IPS DF 6.9 (cell line): ENCODE measurements at regions not wholly inside any gene's neighbourhood (a gene's known extent, or its start where the extent isn't known, plus 50 kb on each side); places are given as distances from the start of the nearest gene placed in this dataset.
"Not testable (repeated sequence)": the region's sequence is repeated elsewhere in the genome, so short reads cannot be mapped to it uniquely, and the experiment has no call there.

ENCODE experiments used
- DNase-seq: peaks from one replicate; pipeline ENCODE4 v3.0.0-alpha.2; 2013; ENCODE audit warnings: low read depth, low spot score
- H3K27ac ChIP-seq: one replicate; pipeline ENCODE4 v1.5.1; 2013; ENCODE audit warnings: low read length, control low read depth
- H3K27me3 ChIP-seq: 2 replicates; pipeline ENCODE4 v1.6.1; 2013; ENCODE audit warnings: mild to moderate bottlenecking, low read length; ENCODE audit not compliant: control insufficient read depth, insufficient read depth
- H3K36me3 ChIP-seq: 2 replicates; pipeline ENCODE4 v1.6.1; 2013; ENCODE audit warnings: low read length; ENCODE audit not compliant: control insufficient read depth, insufficient read depth
- H3K4me1 ChIP-seq: 2 replicates; pipeline ENCODE4 v1.6.1; 2013; ENCODE audit warnings: low read length; ENCODE audit not compliant: control insufficient read depth, insufficient read depth
- H3K4me3 ChIP-seq: 2 replicates; pipeline ENCODE4 v1.5.1; 2013; ENCODE audit warnings: mild to moderate bottlenecking, low read length
- H3K9me3 ChIP-seq: 2 replicates; pipeline ENCODE4 v1.6.1; 2013; ENCODE audit warnings: low read length, inconsistent platforms; ENCODE audit not compliant: control insufficient read depth, insufficient read depth
- WGBS: extraction: QIAGEN DNeasy Blood & Tissue Kit; methylation state at CpG from one replicate; pipeline ENCODE4 v1.1.7; 2013; ENCODE audit warnings: mixed read lengths, missing lambda C conversion rate; ENCODE audit not compliant: insufficient read length, insufficient coverage; 5-methylcytosine and 5-hydroxymethylcytosine counted together

DNA sequence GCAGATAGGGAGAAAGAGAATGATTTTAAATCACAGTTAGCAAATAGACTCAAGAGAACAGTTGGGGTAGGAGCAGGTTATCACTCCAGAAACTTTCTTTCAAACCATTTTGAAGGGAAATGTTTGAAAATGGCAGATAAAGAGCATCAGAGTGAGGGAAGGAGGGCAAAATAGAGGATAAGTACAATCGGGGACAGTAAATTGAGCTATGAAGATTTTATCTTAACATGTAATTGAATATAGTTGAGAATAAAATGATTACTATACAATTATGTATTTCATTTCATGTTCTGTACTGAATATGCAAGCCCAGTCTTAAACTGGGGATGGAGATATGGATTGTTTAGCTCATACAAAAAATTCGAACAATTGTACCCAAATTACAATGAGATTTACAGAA is 54.0 kb downstream of the MAP10 start:
- Histone ChIP-seq H3K4me3 (no peak overlapping the region), H3K27ac (no peak overlapping the region), H3K9me3 (no peaks in the 10 kb centered on the region), H3K27me3 (no peaks in the 10 kb centered on the region), H3K4me1 (no peaks in the 10 kb centered on the region), H3K36me3 (no peaks in the 10 kb centered on the region)
- no peak for DNase-seq
- no CpG with 5 or more reads among the region's 2 CpGs for WGBS

DNA sequence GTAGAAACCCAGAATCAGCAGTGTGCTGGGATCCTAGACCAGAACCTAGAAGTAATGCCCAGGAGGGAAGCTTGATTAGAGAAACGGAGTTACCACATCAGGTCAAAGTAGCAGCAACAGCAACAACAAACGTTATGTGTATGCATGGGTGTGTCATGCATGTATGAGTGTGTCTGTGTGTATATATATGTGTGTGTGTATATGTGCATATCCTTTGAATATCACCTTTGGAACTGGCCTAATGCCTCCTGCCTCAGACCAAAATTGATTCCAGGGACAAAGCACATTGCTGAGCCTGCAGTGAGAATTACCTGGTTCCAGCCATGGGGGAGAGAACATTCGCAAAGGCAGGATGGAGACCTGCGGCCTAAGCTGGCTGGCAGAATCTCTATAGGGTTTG is 55.9 kb downstream of the MAP10 start:
- Histone ChIP-seq H3K4me1 (no peaks in the 10 kb centered on the region), H3K4me3 (no peak overlapping the region), H3K27ac (no peak overlapping the region), H3K27me3 (no peaks in the 10 kb centered on the region), H3K9me3 (no peaks in the 10 kb centered on the region), H3K36me3 (no peaks in the 10 kb centered on the region)
- no peak for DNase-seq
- no CpG with 5 or more reads among the region's 4 CpGs for WGBS

DNA sequence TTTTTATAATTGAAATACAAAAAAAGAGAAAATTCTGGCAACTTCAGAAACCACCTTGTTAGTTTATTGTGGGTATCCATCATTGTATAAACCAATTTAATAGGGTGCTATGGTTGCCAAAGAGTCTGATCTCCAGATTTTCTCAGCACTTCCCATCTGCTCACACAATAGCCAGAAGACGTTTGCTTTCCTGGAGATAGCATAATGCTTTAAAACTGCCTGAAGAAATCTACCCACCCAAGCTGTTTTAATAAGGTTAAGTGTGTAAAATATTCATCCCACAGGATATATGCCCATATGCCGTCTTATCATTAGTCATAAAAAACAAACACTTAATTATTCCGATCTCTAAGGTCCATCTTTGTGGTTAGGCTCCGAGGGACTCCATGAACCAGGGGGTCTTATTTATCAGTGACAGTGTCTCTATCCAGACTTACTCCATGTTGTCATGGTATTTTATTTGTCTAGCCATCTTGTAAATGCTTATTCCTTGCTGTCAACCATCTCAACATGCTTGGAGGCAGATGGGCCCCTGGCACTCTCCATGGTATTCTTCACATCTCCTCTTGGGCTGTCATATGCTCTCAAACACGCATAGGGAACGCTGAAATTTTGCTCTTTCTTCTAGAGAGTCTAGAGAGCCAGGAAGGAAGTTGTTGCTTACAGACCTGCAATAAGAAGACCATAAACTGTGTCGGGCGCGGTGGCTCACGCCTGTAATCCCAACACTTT is 58.5 kb downstream of the MAP10 start:
- WGBS, result no CpG with 5 or more reads among the region's 10 CpGs
- Histone ChIP-seq H3K9me3 (no peaks in the 10 kb centered on the region), H3K27me3 (no peaks in the 10 kb centered on the region), H3K4me3 (no peak overlapping the region), H3K27ac (no peak overlapping the region), H3K4me1 (no peaks in the 10 kb centered on the region), H3K36me3 (no peaks in the 10 kb centered on the region)
- DNase-seq, result no peak

DNA sequence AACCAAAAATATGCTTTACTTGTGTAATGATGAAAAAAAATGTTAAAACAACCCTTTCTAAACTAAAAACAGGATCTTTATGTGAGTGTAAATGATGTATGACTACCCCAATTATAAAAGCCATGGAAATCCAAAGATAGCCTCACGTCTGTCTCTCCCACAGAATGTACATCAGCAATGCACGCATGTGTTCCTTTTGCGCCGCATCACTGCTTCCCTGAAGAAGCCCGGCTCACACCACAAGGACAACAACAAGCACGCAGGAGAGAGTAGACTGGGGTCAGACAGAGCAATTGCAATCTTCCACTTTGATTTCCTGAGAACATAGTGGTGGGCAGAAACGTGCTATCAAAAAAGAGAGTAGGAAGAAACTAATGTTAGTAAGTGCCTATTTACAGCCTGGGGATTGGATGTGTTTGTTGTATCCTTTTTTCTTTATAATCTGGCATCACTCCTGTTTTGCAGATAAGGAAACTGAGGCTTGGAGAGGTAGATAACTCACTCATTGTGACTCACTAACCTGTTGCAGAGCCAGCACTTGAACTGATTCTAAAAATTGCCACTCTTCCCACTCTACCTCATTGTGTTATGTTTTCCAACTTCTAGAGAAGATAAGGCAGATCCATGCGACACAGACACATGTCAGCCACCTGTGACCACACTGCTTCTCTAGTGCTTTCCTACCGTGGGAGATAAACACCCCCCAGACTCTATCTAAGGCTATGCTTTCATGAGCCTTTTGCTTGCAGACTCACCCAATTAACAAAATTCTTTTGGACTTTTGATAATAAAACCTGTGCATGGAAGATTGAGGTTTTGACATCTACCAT is 60.1 kb downstream of the MAP10 start:
- WGBS, result no CpG with 5 or more reads among the region's 9 CpGs
- no peak for DNase-seq
- H3K36me3 ChIP-seq, result no peaks in the 10 kb centered on the region

DNA sequence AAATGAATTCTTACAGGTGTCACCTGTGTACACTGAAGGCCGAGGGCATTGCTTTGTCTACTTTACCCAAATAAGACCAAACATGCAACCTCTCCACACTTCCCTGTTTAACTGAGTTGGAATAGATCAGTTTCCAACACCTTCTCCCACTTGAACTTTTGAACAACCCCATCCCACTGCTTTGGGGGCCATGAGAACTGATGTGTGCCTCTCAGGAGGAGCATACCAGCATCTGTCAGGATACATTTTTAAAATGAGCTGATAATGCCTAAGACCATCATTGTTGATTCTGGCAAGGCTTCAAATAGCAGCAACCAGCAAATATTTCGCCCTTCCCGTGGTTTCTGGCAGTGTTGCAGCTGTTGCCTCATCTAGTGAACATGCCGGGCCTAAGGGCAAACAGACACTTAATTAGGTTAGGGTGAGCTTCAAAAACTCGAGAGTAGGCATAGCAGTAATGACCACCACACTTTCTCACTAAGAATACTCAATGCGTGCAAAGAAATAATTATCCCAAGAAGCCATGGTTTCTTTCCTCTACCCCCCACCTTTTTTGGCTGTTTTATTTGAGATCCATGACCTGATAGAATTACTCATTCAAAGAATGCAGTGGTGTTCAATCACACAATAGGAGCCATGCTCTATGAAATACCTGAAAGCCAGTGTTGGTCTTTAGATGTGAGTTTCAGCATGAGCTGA is 63.7 kb downstream of the MAP10 start:
- WGBS, result no CpG with 5 or more reads among the region's 6 CpGs
- H3K27me3 ChIP-seq, result no peaks in the 10 kb centered on the region
- H3K4me1 ChIP-seq, result no peaks in the 10 kb centered on the region
- no peak for DNase-seq
- no peaks in the 10 kb centered on the region for H3K36me3 ChIP-seq
- no peaks in the 10 kb centered on the region for H3K9me3 ChIP-seq
- H3K27ac ChIP-seq, result no peak overlapping the region
- no peak overlapping the region for H3K4me3 ChIP-seq

More for the DNA sequence above, 60.1 kb downstream of the MAP10 start:
- H3K4me3 ChIP-seq, result no peak overlapping the region
- H3K27me3 ChIP-seq, result no peaks in the 10 kb centered on the region
- no peaks in the 10 kb centered on the region for H3K4me1 ChIP-seq
- no peaks in the 10 kb centered on the region for H3K9me3 ChIP-seq
- no peak overlapping the region for H3K27ac ChIP-seq

DNA sequence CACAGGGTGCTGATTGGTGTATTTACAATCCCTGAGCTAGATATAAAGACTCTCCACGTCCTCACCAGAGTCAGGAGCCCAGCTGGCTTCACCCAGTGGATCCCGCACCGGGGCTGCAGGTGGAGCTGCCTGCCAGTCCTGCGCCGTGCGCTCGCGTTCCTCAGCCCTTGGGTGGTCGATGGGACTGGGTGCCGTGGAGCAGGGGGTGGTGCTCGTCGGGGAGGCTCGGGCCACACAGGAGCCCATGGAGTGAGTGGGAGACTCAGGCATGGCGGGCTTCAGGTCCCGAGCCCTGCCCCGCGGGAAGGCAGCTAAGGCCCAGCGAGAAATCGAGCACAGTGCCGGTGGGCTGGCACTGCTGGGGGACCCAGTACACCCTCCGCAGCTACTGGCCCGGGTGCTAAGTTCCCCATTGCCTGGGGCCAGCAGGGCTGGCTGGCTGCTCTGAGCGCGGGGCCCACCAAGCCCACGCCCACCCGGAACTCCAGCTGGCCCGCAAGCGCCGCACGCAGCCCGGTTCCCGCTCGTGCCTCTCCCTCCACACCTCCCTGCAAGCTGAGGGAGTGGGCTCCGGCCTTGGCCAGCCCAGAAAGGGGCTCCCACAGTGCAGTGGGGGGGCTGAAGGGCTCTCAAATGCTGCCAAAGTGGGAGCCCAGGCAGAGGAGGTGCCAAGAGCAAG is 66.2 kb downstream of the MAP10 start:
- H3K4me1 ChIP-seq, H3K36me3 ChIP-seq, H3K4me3 ChIP-seq, H3K27ac ChIP-seq, DNase-seq, H3K9me3 ChIP-seq, H3K27me3 ChIP-seq: not testable (repeated sequence)
- no CpG with 5 or more reads among the region's 34 CpGs for WGBS

DNA sequence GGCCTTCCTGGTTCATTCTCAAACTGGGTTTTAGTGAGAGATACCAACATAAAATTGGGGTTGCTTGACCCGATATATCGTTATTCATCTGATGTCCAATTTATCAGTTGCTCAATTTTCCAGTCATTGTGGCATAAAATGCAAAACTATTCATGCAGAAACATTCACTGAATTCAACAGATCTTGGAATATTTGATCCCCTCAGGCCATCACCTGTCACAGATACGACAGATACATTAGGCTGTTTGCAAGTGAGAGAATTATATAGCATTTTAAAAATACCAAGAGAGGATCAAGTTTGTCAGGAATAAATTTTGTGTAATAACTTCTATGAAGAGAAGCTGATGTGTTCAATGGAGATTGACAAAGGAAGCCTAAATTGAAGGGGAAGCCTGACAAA is 67.1 kb downstream of the MAP10 start:
- Histone ChIP-seq H3K4me1 (no peaks in the 10 kb centered on the region), H3K27ac (no peak overlapping the region), H3K9me3 (no peaks in the 10 kb centered on the region), H3K36me3 (no peaks in the 10 kb centered on the region), H3K4me3 (no peak overlapping the region), H3K27me3 (no peaks in the 10 kb centered on the region)
- WGBS, result no CpG with 5 or more reads among the region's 3 CpGs
- no peak for DNase-seq

DNA sequence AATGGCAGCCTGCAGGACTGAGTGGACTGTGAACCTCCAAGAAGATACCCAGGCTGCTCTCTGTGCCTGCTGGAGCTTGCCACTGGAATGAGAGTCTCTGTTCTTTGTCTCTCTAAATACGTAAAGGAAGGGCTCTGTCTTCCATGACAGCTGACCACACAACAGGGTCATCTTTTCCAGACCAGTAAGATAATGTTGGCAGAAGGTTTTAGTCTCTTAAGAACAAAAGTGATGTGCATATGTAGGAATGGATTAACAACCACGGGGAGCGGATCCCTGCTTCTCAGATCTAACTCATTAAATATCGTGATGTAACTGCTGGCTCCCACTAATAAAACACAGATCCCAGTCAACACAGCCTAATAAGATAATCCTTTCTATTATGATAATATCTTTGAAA is 67.5 kb downstream of the MAP10 start:
- H3K9me3 ChIP-seq, result no peaks in the 10 kb centered on the region
- WGBS, result no CpG with 5 or more reads among the region's 4 CpGs
- no peaks in the 10 kb centered on the region for H3K36me3 ChIP-seq
- DNase-seq, result no peak
- no peaks in the 10 kb centered on the region for H3K4me1 ChIP-seq
- no peaks in the 10 kb centered on the region for H3K27me3 ChIP-seq
- H3K27ac ChIP-seq, result no peak overlapping the region
- no peak overlapping the region for H3K4me3 ChIP-seq

DNA sequence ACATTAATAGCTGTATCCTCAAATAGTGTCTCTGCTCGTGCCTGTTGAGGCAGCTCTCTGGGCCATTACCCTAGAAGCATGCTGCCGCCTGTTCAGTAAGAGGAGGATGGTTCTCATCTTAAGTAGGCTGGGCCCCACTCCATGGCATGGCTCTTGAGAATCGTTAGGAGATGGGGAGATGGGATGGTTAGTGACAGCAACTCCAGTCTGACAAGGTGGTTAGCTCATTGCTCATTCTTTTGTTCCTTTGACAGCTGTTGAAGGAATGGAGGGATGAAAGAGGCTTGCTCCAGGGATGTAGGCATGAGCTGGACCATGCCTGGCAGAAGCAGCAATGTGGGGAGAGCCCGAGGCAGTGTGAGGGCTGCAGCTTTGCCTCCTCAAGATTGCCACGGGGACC is 68.2 kb downstream of the MAP10 start:
- DNase-seq, result no peak
- Histone ChIP-seq H3K9me3 (no peaks in the 10 kb centered on the region), H3K36me3 (no peaks in the 10 kb centered on the region), H3K4me3 (no peak overlapping the region), H3K27me3 (no peaks in the 10 kb centered on the region), H3K4me1 (no peaks in the 10 kb centered on the region), H3K27ac (no peak overlapping the region)
- WGBS, result no CpG with 5 or more reads among the region's 5 CpGs

DNA sequence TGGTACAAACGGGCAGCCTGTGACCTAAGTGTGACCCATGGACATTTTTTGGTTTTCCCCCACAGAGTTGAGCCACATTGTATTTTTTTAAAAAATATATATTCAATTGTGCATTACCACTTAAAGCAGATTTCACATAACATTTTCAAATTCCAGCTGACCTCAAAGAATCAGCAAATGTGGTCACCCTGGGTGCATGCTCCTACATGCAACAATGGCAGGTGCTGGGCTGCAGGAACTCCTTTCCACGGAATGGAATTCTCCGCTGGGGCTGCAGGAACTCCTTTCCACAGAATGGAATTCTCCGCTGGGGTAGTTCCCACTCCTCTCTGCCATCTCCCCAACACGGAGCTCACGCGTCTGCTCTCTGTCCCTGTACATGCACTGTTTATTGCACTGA is 68.7 kb downstream of the MAP10 start:
- Histone ChIP-seq H3K9me3 (no peaks in the 10 kb centered on the region), H3K27me3 (no peaks in the 10 kb centered on the region), H3K36me3 (no peaks in the 10 kb centered on the region), H3K4me3 (no peak overlapping the region), H3K27ac (no peak overlapping the region), H3K4me1 (no peaks in the 10 kb centered on the region)
- WGBS, result no CpG with 5 or more reads among the region's 7 CpGs
- DNase-seq, result no peak
